ENCODE measurements at regions not wholly inside any gene's neighbourhood (a gene's known extent, or its start where the extent isn't known, plus 50 kb on each side); places are given as distances from the start of the nearest gene placed in this dataset.

- no peak for TF ChIP-seq CTCF (IDR thresholded peaks at IDR 0.05; ENCODE audit: control insufficient read depth, insufficient read depth, low read depth, low read length, missing control alignments)
- DNase-seq (ENCODE audit: low read depth), result no peak
- no peak overlapping the region for H3K4me3 ChIP-seq (ENCODE audit: control insufficient read depth, low read depth, low read length)
Measured at GRCh38 chr4:81272671-81273070, 57.6 kb upstream of the PRKG2 start.

Measured in AG09309 (cell line).